ENCODE measurements at regions not wholly inside any gene's neighbourhood (a gene's known extent, or its start where the extent isn't known, plus 50 kb on each side); places are given as distances from the start of the nearest gene placed in this dataset.

DNA sequence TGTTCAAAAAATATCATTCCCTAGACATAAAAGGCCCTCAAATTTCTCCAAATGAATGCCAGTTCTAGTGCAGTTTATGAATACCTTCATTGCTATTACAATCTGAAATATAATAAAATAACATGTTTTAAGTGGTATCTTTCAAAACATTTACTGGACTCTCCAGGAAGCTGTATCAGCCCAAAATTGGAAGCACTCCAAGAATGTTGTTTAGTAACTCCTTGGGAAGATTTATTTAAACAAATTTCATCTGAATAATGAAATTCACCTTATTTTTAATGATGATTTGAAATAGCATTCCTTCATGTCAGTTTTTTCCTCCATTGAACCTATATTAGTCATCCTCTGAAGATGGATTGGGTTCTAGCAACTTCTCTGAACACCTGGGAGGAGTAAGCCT lies 217.2 kb upstream of the PCDH18 start:
- DNase-seq (ENCODE audit: low spot score) = no peak

- DNase-seq (ENCODE audit: low spot score) = no peak
Measured at GRCh38 chr4:137748616-137749015, 216.3 kb upstream of the PCDH18 start.

GRCh38 chr4:137740141-137740540 lies 207.8 kb upstream of the PCDH18 start:
- DNase-seq (ENCODE audit: low spot score) = no peak

- DNase-seq (ENCODE audit: low spot score) = no peak
Measured at GRCh38 chr4:137739391-137739790, 207.1 kb upstream of the PCDH18 start.

DNA sequence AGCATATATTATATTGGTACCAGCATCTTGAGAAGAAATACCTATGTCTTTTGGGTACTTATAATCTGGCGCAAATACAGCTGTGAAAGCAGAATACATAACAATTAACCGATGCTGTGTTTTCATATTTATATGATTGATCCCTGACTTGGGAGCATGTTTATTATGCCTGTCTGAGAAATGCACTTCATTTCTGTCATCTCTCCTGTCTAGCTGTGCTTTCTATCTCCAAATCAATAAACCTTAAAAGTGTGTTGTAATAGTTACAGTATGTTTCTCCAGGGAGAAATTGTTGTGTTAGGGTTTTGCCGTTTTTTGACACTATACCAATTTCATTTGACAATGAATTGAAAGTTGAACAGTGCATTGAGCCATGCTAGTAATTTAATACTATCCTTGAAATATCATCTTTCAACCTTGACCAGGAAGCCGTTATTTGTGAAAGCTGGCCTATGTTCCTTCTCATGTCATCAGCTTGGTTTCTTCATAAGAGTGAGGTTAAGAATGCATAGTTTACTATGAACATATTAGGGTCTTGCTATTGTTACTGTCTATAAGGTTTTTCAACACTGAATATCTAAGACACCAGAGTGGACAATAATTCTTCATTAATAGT lies 206.2 kb upstream of the PCDH18 start:
- no peak for DNase-seq (ENCODE audit: low spot score)

- DNase-seq (ENCODE audit: low spot score) = peak; percentile 43
Measured at GRCh38 chr4:137735561-137736104, 203.3 kb upstream of the PCDH18 start.

DNA sequence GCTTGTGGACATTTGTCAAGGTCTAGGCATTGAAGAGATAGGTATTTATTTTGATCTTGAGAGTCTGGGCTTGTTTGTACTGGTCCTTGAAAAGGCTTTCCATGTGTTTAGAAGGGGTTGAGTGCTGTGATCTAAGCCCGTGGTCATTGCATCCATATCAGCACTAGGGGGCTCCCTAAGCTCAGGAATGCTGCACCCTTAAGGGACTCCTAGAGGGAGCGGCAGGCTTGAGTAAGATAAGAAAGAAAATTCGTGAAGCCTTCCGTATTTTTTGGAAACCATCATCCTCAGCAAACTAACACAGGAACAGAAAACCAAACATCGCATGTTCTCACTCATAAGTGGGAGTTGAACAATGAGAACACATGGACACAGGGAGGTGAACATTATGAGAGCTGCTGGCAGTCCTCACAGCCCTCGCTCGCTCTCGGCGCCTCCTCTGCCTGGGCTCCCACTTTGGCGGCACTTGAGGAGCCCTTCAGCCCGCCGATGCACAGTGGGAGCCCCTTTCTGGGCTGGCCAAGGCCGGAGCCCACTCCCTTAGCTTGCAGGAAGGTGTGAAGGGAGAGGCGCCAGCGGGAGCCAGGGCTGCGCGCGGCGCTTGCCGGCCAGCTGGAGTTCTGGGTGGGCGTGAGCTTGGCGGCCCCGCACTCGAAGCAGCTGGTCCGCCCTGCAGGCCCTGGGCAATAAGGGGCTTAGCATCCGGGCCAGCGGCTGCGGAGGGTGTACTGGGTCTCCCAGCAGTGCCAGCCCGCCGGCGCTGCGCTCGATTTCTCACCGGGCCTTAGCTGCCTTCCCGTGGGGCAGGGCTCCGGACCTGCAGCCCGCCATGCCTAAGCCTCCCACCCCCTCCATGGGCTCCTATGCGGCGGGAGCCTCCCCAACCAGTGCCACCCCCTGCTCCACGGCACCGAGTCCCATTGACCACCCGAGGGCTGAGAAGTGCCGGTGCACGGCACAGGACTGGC lies 201.2 kb upstream of the PCDH18 start:
- peak; percentile 79 for DNase-seq (ENCODE audit: low spot score)

- no peak for DNase-seq (ENCODE audit: low spot score)
Measured at GRCh38 chr4:137722910-137723309, 190.6 kb upstream of the PCDH18 start.

DNA sequence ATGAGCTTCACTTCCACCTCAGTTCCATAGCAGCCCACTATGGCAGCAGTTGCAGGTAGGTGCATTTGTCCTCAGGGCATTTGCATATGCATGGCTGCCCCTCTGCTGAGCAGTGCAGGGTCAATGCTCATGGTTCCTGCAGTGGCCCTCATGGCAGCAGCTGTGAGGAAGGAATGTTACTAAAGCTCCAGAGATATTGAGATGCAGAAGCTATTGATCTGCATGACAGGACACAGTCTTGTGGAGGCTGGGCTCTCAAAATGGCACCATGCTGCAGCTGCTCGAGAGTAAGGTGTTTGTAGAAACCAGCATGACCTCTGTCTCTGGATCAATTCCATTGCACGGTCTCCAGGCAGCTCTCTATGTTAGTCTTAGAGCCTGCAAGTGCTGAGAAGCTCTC lies 179.2 kb upstream of the PCDH18 start:
- no peak for DNase-seq (ENCODE audit: low spot score)

DNA sequence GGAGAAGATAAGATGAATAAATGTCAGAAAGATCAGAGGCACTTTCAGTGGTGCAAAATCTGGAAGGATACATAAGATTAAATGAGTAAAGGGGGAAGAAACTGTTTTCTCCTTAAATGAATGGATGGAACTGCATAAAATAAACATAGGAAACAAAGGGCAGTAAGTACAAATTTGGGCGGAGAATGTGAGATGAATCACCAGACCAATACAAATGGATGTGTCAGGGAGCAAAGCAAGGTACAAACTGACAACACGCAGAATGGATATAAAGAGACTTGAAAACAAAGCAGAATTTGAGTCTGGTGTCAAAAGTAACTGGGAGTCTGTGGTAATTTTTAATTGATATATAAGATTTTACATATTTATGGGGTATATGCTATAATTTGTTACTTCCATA lies 175.3 kb upstream of the PCDH18 start:
- no peak for DNase-seq (ENCODE audit: low spot score)

DNA sequence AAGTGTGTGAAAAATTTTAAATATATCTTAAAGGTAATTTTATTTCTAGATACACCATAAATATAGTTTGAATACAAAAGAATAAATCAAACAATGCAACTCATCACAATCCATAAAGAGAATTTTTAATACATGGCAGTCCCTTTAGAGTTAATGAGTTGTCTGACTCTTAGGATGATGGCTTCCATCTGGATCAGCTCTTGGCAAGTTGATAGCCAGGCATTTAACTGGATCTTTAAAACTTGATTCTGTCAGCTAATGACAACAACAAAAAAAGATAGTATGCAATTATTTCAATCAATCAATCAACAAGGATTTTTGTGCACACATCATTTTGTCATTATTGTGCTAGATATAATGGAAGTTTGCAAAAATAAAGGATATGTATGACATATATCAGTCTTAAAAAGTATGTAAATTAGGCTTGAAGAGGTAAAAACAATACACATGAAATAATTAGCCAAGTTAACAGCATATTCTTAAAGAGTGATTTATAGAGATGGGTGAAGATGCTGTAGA lies 174.9 kb upstream of the PCDH18 start:
- no peak for DNase-seq (ENCODE audit: low spot score)

DNA sequence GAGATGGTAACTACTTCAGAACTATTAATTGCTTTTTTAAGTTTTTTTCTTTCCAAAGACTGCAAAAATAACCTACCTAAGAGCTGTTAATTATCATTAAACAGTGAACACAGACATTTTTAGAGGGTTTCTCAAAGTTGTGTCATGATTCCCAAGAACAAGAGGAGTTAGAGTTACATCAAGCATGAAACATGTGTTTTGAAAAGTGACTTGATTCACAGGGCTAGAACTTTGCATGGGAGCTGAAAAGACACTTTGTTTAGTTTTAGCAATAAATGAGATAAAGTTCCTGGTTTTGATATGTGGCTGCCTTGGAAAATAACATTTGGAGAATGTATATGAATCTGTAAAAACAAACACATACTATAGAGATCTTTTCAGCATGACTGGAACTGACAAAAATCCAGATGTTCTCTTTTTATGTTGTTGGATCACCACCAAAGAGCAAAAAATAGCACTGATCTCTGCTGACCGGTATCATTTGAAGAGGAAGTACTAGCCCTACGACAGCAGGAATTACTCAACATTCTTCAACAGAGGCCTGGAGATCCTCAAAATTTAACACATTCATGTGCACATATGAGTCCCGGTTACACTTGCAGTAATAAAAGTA lies 173.0 kb upstream of the PCDH18 start:
- no peak for DNase-seq (ENCODE audit: low spot score)

DNA sequence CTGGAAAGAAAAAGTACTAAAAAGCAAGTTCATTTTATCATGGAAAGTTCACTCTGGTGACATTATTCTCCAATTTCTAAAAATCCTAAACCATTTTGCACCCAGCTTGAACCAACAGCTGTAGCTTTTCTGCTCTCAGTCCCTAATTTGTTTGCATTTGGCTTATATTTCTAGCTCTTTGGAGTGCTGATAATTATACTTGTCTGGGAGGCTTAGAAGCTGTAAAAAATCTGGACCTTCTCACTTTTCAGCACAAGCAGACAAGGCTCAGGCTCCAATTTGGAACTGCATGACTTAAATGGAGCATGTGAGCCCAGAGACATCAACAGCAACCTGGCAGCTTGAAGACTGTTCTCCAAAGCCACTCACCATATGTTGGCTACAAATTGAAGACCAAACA lies 170.9 kb upstream of the PCDH18 start:
- DNase-seq (ENCODE audit: low spot score) = no peak

DNA sequence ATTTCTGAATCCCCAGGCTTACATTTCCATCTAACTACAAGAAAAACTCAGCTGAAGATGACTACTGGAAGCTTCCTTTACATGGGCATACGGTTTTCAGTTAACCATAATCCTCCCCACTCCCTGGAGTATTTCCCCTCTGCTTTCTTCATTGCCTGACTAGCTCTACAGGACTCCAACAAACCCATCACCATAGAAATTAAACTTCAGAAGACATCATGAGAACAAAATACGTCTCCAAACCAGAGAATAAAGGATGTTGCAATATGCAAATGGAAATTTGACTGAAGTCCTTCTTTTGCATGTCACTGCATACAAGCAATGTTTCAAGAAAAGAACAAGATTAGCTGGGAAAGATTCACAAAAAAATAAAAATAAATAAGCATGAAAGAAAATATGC lies 170.2 kb upstream of the PCDH18 start:
- DNase-seq (ENCODE audit: low spot score) = no peak

DNA sequence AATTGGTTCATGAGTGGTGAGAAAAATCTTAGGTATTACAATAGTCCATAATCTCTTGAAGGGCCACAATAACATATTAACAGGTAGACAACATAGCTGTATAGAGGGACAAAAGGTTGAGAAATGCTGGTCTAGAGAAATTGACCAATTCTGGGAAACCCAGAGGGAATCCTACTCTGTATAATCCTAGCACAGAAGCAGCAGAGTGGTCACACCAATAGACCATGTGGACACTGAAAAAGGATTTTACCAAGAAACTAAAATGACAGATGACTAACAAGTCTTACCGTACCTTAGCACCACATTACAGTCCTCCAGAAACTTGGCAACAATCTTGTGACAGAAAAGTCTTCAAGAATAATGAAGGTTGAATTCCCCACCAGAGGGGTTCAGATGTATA lies 169.1 kb upstream of the PCDH18 start:
- DNase-seq (ENCODE audit: low spot score) = no peak

- DNase-seq (ENCODE audit: low spot score) = no peak
Measured at GRCh38 chr4:137700751-137701150, 168.5 kb upstream of the PCDH18 start.

- no peak for DNase-seq (ENCODE audit: low spot score)
Measured at GRCh38 chr4:137700072-137700471, 167.8 kb upstream of the PCDH18 start.

- no peak for DNase-seq (ENCODE audit: low spot score)
Measured at GRCh38 chr4:137694138-137694537, 161.8 kb upstream of the PCDH18 start.

GRCh38 chr4:137693641-137694040 lies 161.3 kb upstream of the PCDH18 start:
- DNase-seq (ENCODE audit: low spot score) = no peak

- no peak for DNase-seq (ENCODE audit: low spot score)
Measured at GRCh38 chr4:137692205-137692604, 159.9 kb upstream of the PCDH18 start.

GRCh38 chr4:137688651-137689050 lies 156.4 kb upstream of the PCDH18 start:
- no peak for DNase-seq (ENCODE audit: low spot score)

DNA sequence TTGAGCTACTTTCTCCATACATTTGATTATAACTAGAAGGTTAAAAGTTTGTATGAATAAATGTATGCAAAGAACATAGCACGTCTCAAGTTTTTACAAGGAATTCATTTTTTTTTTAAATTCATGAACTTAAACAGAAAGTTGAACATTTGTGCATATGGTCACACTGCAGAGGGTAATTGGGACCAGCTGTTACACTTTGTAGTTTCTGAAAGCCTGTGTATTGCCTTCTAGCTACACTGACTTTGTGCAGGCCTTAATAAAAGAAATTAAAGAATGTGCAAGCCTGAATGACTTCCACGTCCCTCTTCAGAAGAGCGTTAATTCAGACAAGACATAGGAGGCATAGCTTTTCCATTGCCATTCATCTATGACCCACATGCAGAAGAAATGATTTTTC lies 153.1 kb upstream of the PCDH18 start:
- DNase-seq (ENCODE audit: low spot score) = no peak
